Uterus (tissue), 2 donors: ENCODE measurements at regions not wholly inside any gene's neighbourhood (a gene's known extent, or its start where the extent isn't known, plus 50 kb on each side); places are given as distances from the start of the nearest gene placed in this dataset.

ENCODE experiments used
- POLR2A ChIP-seq, 2 donors: fragments of 450-650 bp; IDR thresholded peaks; one replicate each; pipeline ENCODE4 v1.6.1; 2016; ENCODE audit warnings: antibody characterized with exemption in 2 of 2, mild to moderate bottlenecking in 1 of 2, moderate library complexity in 1 of 2
- TF ChIP-seq, protein P1 (sequence below), 4 experiments: fragments of 200-600 bp in 2 of 4; fragments of 450-650 bp in 2 of 4; sonication (generic) in 2 of 4; IDR thresholded peaks; one replicate each; pipeline ENCODE4 v1.5.1; 2016 to 2019; ENCODE audit warnings: antibody characterized with exemption in 4 of 4, mild to moderate bottlenecking in 2 of 4, moderate library complexity in 1 of 4

DNA sequence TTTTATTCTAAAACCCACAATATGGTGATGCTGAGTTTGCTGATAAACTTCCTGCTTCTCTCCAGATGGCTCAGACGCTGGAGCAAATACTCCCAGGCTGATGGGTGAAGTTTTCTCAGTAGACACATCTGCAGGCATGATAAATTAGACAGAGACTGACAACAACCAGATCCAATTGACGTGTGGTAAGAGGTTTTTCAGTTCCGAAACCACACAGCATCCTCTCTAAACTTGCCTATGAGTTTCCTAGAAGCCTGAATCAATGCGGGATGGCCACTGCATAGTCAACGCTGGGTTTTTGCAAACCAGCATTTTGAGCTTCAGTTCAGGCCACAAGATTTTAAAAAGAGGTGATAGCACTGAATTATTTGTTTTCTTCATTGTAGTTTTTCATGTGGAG is 360.3 kb upstream of the ARRDC4 start:
- TF ChIP-seq, protein P1, sequence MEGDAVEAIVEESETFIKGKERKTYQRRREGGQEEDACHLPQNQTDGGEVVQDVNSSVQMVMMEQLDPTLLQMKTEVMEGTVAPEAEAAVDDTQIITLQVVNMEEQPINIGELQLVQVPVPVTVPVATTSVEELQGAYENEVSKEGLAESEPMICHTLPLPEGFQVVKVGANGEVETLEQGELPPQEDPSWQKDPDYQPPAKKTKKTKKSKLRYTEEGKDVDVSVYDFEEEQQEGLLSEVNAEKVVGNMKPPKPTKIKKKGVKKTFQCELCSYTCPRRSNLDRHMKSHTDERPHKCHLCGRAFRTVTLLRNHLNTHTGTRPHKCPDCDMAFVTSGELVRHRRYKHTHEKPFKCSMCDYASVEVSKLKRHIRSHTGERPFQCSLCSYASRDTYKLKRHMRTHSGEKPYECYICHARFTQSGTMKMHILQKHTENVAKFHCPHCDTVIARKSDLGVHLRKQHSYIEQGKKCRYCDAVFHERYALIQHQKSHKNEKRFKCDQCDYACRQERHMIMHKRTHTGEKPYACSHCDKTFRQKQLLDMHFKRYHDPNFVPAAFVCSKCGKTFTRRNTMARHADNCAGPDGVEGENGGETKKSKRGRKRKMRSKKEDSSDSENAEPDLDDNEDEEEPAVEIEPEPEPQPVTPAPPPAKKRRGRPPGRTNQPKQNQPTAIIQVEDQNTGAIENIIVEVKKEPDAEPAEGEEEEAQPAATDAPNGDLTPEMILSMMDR (IDR thresholded peaks at IDR 0.05): no peak
- TF ChIP-seq POLR2A (IDR thresholded peaks at IDR 0.05): no peak
